B cell (primary cell): ENCODE measurements at regions not wholly inside any gene's neighbourhood (a gene's known extent, or its start where the extent isn't known, plus 50 kb on each side); places are given as distances from the start of the nearest gene placed in this dataset.
"Not testable (repeated sequence)": the region's sequence is repeated elsewhere in the genome, so short reads cannot be mapped to it uniquely, and the experiment has no call there.

ENCODE experiments used
- ATAC-seq: fragments of 200-7000 bp; cut with Tn5 transposase; one replicate; pipeline ENCODE4 v1.10.0; 2021; ENCODE audit warnings: low read depth, mild to moderate bottlenecking, moderate number of reproducible peaks, moderate library complexity
- CTCF ChIA-PET: fragments of 350-600 bp; sonication (Branson Sonifier 250); formaldehyde crosslinking; loops from one replicate; lab custom pipeline; 2021; ENCODE audit warnings: antibody characterized with exemption, inconsistent platforms; lab: Charles Lee
- POLR2A ChIA-PET: fragments of 350-600 bp; sonication (Branson Sonifier 250); formaldehyde crosslinking; loops from one replicate; lab custom pipeline; 2021; ENCODE audit warnings: antibody characterized with exemption; lab: Charles Lee
- DNase-seq: peaks from one replicate; pipeline ENCODE4 v3.0.0; 2013
- H2AFZ ChIP-seq: 2 replicates; pipeline ENCODE4 v1.6.1; 2012; ENCODE audit warnings: mild to moderate bottlenecking, low read depth, low read length; ENCODE audit not compliant: insufficient read depth, poor library complexity, severe bottlenecking
- H3K27ac ChIP-seq, 2 donors: 1 replicate in 1 of 2; 2 replicates in 1 of 2; pipeline ENCODE4 v1.5.1; 2012 to 2013; ENCODE audit warnings: low read length in 2 of 2, mild to moderate bottlenecking in 2 of 2, moderate library complexity in 1 of 2
- H3K27me3 ChIP-seq, 4 experiments: fragments of 200-600 bp in 1 of 4; sonication (generic) in 1 of 4; replicated peaks in 1 of 4; 1 replicate in 2 of 4; 2 replicates in 2 of 4; pipeline versions ENCODE4 v1.6.1 to v1.7.0; 2013 to 2016; ENCODE audit warnings: low read length in 3 of 4, mild to moderate bottlenecking in 2 of 4, mixed read lengths in 1 of 4, moderate library complexity in 1 of 4; ENCODE audit not compliant: insufficient read depth in 4 of 4, control insufficient read depth in 3 of 4; ENCODE audit errors: control extremely low read depth in 1 of 4
- H3K36me3 ChIP-seq, 2 experiments: replicated peaks in 1 of 2; 1 replicate in 1 of 2; 2 replicates in 1 of 2; pipeline versions ENCODE4 v1.6.1 to v1.7.1; 2013; ENCODE audit warnings: low read length in 1 of 2; ENCODE audit not compliant: insufficient read depth in 2 of 2, control insufficient read depth in 1 of 2; ENCODE audit errors: control extremely low read depth in 1 of 2, extremely low read depth in 1 of 2
- H3K4me1 ChIP-seq, 2 donors: fragments of 200-600 bp in 1 of 2; sonication (generic) in 1 of 2; 1 replicate in 1 of 2; 2 replicates in 1 of 2; pipeline versions ENCODE4 v1.5.1 to v1.6.1; 2013 to 2017; ENCODE audit warnings: low read length in 2 of 2; ENCODE audit not compliant: control insufficient read depth in 2 of 2, insufficient read depth in 2 of 2
- H3K4me2 ChIP-seq: replicated peaks from 2 replicates; pipeline ENCODE3; 2012; ENCODE audit warnings: mild to moderate bottlenecking, low read depth, low read length; ENCODE audit not compliant: poor library complexity, severe bottlenecking
- H3K4me3 ChIP-seq, 5 experiments: fragments of 200-600 bp in 1 of 5; sonication (generic) in 1 of 5; 1 replicate in 3 of 5; 2 replicates in 2 of 5; pipeline versions ENCODE4 v1.5.1 to v1.7.0; 2011 to 2016; ENCODE audit warnings: low read length in 4 of 5, mild to moderate bottlenecking in 4 of 5, low read depth in 2 of 5, control low read depth in 1 of 5, moderate library complexity in 1 of 5; ENCODE audit not compliant: insufficient read depth in 1 of 5; ENCODE audit errors: control extremely low read depth in 1 of 5, extremely low read depth in 1 of 5
- H3K79me2 ChIP-seq: fragments of 200-600 bp; sonication (generic); one replicate; pipeline ENCODE4 v1.6.0; 2016; ENCODE audit warnings: low read length; ENCODE audit not compliant: control insufficient read depth, insufficient read depth
- H3K9ac ChIP-seq: fragments of 200-600 bp; sonication (generic); 2 replicates; pipeline ENCODE4 v1.6.1; 2017; ENCODE audit warnings: mild to moderate bottlenecking, low read length, moderate library complexity
- H3K9me3 ChIP-seq, 3 donors: one replicate each; pipeline versions ENCODE4 v1.6.1 to v1.7.1; 2013; ENCODE audit warnings: low read length in 2 of 3; ENCODE audit not compliant: control insufficient read depth in 2 of 3, insufficient read depth in 1 of 3; ENCODE audit errors: control extremely low read depth in 1 of 3
- H4K20me1 ChIP-seq: 2 replicates; pipeline ENCODE4 v1.6.0; 2012; ENCODE audit warnings: mild to moderate bottlenecking, low read length; ENCODE audit not compliant: insufficient read depth, control insufficient read depth, poor library complexity, severe bottlenecking
- H3K27ac Mint-ChIP-seq: one replicate; pipeline ENCODE4 v1.8.0; 2021; ENCODE audit warnings: mixed read lengths
- H3K27me3 Mint-ChIP-seq: one replicate; pipeline ENCODE4 v1.8.0; 2021; ENCODE audit warnings: mixed read lengths
- H3K4me1 Mint-ChIP-seq: one replicate; pipeline ENCODE4 v1.8.0; 2021; ENCODE audit warnings: mixed read lengths
- H3K4me3 Mint-ChIP-seq: one replicate; pipeline ENCODE4 v1.8.0; 2021; ENCODE audit warnings: mixed read lengths
- H3K9me3 Mint-ChIP-seq: one replicate; pipeline ENCODE4 v1.8.0; 2022; ENCODE audit warnings: mixed read lengths; ENCODE audit not compliant: insufficient read depth
- EZH2 ChIP-seq: IDR thresholded peaks from 2 replicates; pipeline ENCODE4 v1.6.1; 2012; ENCODE audit warnings: borderline replicate concordance, low read depth, mild to moderate bottlenecking, moderate library complexity, low read length; ENCODE audit not compliant: insufficient read depth, poor library complexity, severe bottlenecking
- WGBS: methylation state at CpG from one replicate; pipeline ENCODE4 v1.1.5; 2013; ENCODE audit warnings: missing lambda C conversion rate; ENCODE audit not compliant: insufficient coverage; 5-methylcytosine and 5-hydroxymethylcytosine counted together
- intact Hi-C: fragments of 100-400 bp; cut with micrococcal nuclease; formaldehyde crosslinking; loops from one replicate; pipeline ENCODE4 v1.10.0; 2022
- TF ChIP-seq, protein P1 (sequence below): fragments of 200-600 bp; IDR thresholded peaks from one replicate; pipeline ENCODE4 v1.8.0; 2022; ENCODE audit warnings: antibody characterized with exemption, mild to moderate bottlenecking

DNA sequence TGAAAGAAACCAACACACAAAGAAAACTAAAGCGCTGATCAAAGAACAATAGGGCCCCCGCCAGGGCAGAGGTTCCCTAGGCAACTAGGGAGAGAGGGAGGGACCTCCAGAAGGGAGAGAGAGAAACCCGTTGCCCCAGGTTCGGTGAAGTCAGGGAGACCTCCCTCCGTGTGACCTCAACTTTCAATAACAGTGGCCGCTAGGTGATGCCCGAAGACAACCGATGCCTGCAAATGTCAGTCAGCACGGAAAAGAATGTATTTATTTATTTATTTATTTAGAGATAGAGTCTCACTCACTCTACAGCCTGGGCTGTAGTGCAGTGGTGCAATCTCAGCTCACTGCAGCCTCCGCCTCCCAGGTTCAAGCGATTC lies 757.0 kb upstream of the DEFB115 start:
- ATAC-seq, H3K27me3 Mint-ChIP-seq, H3K4me2 ChIP-seq, H3K9me3 Mint-ChIP-seq, H3K27ac ChIP-seq, H3K27me3 ChIP-seq, H3K9ac ChIP-seq, H2AFZ ChIP-seq, H4K20me1 ChIP-seq, H3K4me3 ChIP-seq, H3K36me3 ChIP-seq, DNase-seq, H3K79me2 ChIP-seq, H3K4me3 Mint-ChIP-seq, H3K4me1 Mint-ChIP-seq, H3K27ac Mint-ChIP-seq, H3K4me1 ChIP-seq, POLR2A ChIA-PET, intact Hi-C loops, CTCF ChIA-PET: not testable (repeated sequence)
- WGBS = no CpG with 5 or more reads among the region's 11 CpGs
- peaks cover 0 to 14% (median 3%) of the 10 kb centered on the region in 3 donors for H3K9me3 ChIP-seq

DNA sequence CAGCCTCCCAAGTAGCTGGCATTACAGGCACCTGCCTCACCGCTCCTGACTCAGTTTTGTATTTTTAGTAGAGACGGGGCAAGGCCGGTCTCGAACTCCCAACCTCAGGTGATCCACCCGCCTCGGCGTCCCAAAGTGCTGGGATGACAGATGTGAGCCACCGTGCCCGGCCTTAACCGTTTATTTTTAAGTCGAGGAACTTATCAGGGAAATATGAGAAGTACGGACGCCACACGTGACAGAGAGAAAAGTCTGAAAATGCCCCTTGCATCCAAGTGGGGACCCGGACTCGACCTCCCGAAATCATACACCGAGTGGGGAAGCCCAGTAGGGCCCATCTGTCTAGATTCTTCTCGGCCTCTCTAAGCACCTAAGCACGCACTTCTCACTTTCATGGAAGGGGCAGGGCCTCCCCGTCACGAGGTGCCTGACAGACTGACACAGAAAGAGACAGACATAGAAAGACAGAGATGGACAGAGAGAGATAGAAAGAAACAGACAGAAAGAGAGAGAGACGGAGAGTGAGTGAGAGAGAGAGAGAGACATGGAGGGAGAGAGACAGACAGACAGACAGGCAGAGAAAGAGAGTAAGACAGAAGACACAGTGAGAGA lies 756.5 kb upstream of the DEFB115 start:
- Mint-ChIP-seq H3K9me3 (no peaks in the 10 kb centered on the region), H3K4me1 (no peaks in the 10 kb centered on the region), H3K27me3 (no peaks in the 10 kb centered on the region), H3K27ac (no peak overlapping the region), H3K4me3 (no peak overlapping the region)
- ChIA-PET POLR2A (no interaction called here), CTCF (no interaction called here)
- H4K20me1 ChIP-seq = no peaks in the 10 kb centered on the region
- DNase-seq (no peak), ATAC-seq (no peak)
- H3K4me2 ChIP-seq = no peak overlapping the region
- H3K36me3 ChIP-seq = no peaks in the 10 kb centered on the region
- no peak overlapping the region for H3K27ac ChIP-seq
- intact Hi-C loops = no loop called here
- WGBS = 88% methylated on average over 19 of the region's 23 CpGs
- H3K9me3 ChIP-seq = peaks cover 0 to 14% (median 3%) of the 10 kb centered on the region in 3 donors
- TF ChIP-seq, protein P1, sequence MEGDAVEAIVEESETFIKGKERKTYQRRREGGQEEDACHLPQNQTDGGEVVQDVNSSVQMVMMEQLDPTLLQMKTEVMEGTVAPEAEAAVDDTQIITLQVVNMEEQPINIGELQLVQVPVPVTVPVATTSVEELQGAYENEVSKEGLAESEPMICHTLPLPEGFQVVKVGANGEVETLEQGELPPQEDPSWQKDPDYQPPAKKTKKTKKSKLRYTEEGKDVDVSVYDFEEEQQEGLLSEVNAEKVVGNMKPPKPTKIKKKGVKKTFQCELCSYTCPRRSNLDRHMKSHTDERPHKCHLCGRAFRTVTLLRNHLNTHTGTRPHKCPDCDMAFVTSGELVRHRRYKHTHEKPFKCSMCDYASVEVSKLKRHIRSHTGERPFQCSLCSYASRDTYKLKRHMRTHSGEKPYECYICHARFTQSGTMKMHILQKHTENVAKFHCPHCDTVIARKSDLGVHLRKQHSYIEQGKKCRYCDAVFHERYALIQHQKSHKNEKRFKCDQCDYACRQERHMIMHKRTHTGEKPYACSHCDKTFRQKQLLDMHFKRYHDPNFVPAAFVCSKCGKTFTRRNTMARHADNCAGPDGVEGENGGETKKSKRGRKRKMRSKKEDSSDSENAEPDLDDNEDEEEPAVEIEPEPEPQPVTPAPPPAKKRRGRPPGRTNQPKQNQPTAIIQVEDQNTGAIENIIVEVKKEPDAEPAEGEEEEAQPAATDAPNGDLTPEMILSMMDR = no peak
- TF ChIP-seq EZH2 = no peak
- no peak overlapping the region for H3K4me3 ChIP-seq
- H3K9ac ChIP-seq = no peak overlapping the region
- no peaks in the 10 kb centered on the region for H3K79me2 ChIP-seq
- H3K27me3 ChIP-seq = no peaks in the 10 kb centered on the region
- H2AFZ ChIP-seq = no peak overlapping the region
- no peaks in the 10 kb centered on the region for H3K4me1 ChIP-seq
